ENCODE measurements at regions not wholly inside any gene's neighbourhood (a gene's known extent, or its start where the extent isn't known, plus 50 kb on each side); places are given as distances from the start of the nearest gene placed in this dataset.

- DNase-seq, result no peak
These were observed 329.5 kb downstream of the RPS24 start for GRCh38 chr10:78363190-78363589.

DNA sequence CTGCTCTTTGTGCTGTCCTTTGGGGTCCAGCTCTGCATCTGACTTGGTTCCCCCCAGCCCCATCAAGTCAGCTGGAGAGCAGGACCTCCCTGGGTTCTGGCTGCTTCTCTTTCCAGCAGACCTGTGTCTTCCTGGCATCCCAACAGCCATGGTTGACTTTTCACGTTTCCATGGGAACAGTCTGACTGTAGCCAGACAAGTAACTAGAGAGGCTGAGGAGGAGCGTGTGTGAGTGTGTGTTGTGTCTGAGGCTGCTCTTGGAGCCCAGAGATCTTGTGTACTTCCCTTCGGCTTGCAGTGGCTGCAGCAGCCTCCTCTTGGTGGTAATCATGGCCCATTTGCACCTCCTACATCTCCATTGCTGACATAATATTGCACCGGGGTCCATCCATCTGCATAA is 332.0 kb downstream of the RPS24 start:
- DNase-seq, result peak in 1 of 2 donors; percentile 50

- peak; percentile 71 to 89 for DNase-seq
These were observed 333.2 kb downstream of the RPS24 start for GRCh38 chr10:78366663-78367411.

DNA sequence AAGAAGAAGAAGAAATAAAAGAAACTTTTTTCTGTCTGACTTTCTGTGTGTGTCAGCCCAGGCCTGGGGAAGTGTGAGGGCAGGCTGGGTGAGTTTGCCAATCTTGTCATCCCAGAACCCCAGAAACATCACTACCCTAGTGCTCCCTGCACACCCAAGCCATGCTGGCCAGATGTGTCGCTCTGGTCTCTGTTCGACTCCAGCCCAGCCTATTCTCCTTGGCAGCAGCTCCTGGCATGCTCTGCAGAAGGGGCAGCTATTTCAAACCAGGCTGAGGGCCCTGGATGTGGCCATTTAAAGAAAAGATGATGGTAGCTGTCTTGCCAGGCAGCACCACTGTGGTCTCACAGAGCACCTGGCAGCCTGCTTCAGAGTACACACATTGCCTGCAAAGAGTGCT is 334.1 kb downstream of the RPS24 start:
- no peak for DNase-seq

GRCh38 chr10:78371136-78371535 is 337.5 kb downstream of the RPS24 start:
- DNase-seq, result peak in 1 of 2 donors; percentile 46

DNA sequence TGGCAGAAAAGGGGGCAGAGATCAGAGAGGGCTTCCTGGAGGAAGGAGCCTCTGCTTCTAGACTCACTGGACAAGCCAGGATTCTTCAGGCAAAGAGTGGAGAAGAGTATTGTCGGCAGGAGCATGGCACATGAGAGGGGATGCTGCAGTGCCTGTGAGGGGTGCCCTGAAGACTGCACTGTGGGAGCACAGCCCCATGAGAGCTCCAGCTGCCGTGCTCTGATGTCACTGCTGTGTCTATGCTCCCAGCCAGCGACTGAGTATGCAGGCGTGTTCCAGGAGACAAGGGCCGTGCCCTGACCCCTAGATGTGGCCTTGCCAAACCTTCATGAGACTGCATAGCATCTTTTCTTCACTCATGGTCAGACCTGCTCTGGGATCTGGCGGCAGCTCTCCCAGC is 339.1 kb downstream of the RPS24 start:
- DNase-seq, result no peak

DNA sequence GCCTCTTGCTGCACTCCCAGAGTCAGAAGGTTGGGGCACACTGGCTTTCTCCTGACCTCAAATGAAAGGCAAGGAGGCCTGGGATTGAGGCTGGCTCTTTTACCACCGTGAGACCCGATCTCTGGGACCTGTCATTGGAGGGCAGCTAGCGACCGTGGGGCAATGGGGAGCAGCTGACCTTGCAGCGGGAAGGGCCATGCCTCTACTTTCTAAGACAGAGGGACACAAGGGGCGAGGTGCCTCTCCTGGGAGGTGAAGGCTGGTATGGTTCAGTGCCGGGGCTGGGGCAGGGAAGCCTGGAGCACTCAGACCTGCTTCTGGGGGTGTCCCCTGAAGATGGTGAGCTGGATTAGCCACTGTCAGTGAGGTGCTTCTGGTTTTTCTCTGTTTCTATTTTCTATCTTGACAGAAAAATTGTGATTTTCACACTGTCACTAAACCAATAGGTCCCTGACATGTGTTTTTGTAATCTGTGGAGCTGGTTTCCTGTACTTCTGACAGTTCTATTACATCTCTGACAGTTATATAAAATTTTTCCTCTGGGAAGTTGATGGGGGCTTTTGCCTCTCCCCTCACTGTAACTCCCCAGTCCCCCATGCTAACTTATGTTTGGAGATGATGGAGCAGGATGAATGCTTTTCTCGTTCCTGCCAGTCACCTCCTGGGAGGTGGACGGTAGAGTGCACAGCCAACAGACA is 340.8 kb downstream of the RPS24 start:
- no peak for DNase-seq

DNA sequence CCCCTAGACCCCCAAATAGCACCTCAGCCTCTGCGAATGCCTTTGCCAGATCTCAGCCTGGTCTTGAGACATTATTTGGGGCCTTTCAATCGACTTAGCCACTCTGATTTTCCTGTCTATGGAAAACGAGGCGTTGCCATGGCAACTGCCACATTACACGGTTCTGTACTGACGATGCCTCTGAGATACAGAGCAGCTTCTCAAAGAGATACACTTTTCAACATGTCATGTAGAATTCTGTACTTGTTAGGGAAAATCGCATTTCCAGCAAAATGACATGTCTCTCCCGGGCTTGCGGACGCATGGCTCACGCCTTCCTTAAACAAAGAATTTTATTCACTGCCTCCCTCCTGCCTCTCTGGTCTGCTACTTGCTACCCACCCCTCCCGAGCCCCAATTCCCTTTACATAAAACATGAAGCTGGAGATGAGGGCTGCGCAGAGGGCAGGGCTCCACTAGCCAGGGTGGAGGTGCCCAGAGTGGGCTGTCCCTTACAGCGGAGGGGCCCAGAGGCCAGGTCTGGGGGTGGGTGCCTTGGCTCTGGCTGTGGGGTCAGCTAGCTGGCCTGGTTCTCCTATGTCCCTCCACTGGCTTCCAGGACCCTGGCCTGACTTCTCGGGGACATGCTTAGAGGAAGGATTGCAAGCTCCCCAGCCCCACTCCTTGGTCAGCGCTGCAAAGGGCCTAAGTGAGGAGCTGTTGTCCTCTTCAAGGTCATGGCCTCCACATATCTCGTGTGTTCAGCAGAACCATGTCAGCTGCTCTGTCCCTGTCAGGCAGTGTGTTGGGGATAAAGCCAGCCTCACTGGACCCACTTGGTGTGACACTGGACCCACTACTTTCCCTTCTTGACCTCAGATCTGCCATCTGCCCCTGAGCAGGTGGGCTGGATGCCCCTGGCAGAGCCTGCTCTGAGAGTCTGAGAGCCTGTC is 342.5 kb downstream of the RPS24 start:
- DNase-seq, result no peak

DNA sequence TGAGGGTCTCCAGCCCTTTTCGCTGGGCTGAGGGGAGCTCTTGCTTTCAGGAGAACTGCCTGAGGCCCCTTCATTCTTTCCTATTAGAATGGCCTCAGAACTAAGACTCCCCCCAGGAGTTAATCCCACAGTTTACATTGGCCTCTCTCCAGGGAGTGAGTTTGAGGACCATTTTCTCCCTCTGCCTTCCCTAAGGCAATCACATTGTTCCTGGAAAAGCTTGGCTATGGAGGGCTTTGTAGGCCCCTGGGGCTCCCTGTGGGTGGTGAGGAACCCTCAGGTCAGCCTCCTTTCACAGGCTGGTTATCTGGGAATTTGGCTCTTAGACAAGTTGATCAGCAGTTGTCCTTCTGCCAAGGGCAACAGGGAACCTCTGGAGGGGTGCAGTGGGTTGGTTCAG is 343.7 kb downstream of the RPS24 start:
- no peak for DNase-seq

GRCh38 chr10:78378192-78378591 is 344.5 kb downstream of the RPS24 start:
- no peak for DNase-seq

DNA sequence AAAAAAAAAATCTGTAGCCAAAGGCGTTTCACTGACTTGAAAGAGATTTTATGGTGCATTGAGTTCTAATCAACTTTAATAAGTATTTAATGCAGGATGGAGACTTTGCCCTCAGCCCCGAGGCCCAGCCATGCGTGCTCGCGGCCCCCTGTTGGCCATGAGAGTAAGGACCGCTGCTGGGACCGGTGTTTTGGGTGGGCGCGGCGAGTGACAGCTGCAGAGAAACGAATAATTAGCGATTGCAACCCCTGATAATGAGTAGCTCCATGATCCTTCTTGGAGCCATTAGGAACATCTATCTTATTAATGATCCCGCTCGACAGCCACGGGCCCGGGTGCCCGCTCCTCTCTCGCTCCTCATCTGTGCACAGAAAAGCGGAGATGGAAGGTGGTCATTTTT is 347.4 kb downstream of the RPS24 start:
- no peak for DNase-seq

GRCh38 chr10:78382047-78382446 is 348.4 kb downstream of the RPS24 start:
- DNase-seq, result no peak

GRCh38 chr10:78382772-78383171 is 349.1 kb downstream of the RPS24 start:
- DNase-seq, result no peak

DNA sequence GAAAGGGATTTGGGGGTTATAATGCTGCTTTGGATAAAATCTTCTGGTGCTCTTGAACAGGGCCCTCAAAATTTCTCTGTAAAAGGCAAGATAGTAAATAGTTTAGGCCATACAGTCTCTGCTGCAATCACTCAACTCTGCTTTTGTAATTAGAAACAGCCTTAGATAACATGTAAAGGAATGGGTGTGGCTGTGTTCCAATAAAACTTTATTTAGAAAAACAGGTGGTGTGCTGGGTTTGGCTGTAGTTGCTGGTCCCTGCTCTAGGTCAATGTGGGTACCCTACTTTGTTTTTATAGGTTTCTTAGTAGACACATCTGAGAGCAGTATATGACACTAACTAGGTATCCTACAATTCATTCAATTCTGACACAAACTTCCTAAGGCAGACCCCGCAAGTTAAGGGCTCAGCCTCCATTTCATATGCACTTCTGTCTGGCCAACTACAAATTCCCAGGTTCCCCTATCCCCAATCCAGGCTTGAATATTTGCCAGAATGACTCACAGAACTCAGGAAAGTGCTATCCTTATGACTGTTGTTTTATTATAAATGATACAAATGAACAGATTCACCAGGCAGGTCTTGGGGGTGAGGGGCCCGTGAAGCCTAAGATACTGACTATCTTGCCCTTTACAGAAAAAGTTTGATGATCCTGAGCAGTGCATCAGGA is 349.9 kb downstream of the RPS24 start:
- DNase-seq, result no peak

DNA sequence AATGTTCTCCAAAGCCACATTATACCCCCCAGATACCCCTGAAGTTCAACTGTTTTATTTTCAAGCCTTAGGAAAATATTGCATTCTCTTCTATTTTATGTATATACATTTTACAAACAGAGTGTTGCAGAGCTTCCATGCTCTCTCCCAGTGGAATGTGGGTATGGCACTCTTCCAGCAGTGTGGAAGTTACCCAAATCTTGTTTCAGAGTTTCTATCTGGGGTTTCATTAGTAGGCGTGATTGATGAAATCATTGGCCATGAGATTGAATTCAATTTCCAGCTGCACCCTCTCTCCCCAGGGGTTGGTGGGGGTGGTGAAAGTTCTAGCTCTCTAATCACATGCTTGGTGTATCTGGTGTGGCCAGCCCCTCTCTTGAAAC is 350.4 kb downstream of the RPS24 start:
- DNase-seq, result no peak

DNA sequence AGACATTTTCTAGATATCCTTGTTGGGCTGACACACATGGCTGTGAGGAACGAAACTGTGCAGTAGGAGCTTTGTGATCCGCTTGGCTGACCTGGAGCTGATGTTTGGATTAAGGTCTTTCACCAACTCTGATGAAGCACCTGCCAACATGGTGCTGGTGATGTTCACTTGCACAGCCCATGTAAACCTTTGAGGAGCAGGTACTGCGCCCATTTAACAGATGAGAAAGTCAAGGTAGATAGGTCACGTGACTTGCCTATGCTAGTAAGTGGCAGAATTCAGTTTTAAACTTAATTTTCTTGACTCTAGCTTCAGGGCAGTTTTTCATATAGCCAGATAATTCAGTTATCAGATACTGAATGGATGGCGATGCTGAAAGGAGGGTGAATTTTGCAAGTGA is 351.9 kb downstream of the RPS24 start:
- no peak for DNase-seq

DNA sequence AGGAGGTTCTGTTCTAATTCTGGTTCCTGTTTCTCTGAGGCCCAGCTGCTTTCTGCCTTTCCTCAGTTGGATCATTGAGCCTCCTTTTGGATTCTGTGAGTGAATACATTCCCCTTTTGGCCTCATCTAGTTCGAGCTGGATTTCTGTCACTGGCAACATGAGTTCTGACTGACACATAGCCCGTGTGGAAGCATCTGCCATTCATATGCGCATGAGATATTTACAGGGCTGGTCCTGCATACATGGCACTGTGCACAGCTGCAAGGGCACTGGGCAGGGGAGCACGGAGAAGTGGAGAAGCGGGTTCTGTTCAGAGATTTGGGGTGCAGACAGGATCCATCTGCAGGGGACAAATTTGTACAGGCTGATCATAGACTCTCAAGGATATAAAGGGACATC is 352.8 kb downstream of the RPS24 start:
- DNase-seq, result no peak

- DNase-seq, result no peak
These were observed 354.8 kb downstream of the RPS24 start for GRCh38 chr10:78388331-78389050.

DNA sequence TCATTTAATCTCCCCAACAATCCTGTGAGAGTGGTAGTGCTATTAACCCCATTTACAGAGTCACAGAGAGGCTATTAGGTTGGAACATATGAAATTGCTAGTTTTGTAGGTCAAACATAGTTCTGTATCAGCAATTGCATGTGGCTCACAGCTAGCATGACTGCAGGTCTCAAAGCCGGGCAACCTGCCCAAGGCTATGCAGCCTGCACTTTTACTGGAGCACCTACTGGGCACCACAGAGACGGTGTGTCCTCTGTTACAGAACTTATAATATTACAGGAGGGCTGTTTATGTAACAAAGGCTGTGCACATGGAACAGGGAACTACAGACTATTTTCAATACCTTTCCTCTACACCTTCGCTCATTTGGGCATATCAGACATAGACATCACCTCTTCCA is 355.8 kb downstream of the RPS24 start:
- no peak for DNase-seq

DNA sequence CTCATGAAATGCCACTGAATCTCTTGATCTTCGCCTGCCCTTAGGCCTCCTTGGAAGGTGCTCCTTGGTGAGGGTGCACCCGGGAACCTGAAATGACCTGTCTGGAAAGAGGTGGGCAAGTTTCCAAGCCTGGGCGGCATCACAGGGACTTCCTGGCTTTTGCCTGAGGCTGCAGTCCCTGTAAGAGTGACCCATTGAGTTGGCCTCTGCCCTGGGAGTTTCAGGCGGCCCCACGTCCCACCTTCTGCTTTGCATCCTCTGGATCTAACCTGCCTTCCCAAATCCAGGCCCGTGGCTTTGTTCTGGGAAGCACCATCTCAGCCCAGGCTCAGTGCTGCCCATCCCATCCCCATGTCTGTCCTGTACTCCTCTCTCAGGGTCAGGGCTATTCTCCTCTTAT is 356.4 kb downstream of the RPS24 start:
- no peak for DNase-seq

GRCh38 chr10:78390817-78391216 is 357.2 kb downstream of the RPS24 start:
- DNase-seq, result no peak

All from right lung (tissue), 2 donors.